HG02970 (cell line): ENCODE measurements at regions not wholly inside any gene's neighbourhood (a gene's known extent, or its start where the extent isn't known, plus 50 kb on each side); places are given as distances from the start of the nearest gene placed in this dataset.

ENCODE experiments used
- ATAC-seq: cut with Tn5 transposase; IDR thresholded peaks from one replicate; pipeline ENCODE4 v1.9.1; 2021; ENCODE audit warnings: mild to moderate bottlenecking, moderate library complexity, moderate number of reproducible peaks; ENCODE audit not compliant: unreplicated experiment, low FRiP score

DNA sequence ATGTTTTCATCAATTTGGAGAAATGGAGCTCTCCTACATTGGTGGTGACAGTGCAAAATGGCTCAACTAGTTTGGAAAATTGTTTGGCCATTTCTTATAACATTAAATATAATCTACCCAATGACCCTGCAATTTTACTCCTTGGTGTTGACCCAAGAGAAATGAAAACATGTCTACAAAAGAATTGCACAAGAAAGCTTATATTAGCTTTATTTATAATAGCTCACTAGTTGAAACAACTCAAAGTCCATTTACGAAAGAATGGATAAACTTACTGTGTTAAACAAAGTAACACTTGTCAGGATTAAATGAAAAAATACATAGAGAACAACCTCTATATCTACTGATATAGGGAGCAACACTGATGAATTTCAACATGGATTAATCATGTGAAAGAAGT lies 539.9 kb downstream of the DNAJB9 start:
- ATAC-seq = no peak

DNA sequence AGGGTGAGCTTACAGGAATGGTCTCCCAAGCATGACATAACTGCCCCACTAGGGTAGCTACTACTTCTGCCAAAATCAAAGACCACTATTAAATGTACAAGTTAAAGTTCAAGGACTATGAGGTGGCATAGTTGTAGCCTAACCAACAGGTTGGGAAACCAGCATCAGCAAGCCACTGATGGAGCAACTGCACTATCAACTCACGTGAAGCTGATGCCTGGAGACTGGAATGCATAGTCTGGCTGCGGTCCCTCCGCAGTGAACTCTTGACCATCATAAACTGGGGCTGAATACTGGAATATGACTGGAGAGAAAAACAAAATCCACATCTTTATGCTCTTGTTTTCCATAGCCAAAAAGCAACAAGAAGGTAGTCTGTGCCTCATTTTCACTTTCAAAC lies 541.4 kb downstream of the DNAJB9 start:
- ATAC-seq = no peak

DNA sequence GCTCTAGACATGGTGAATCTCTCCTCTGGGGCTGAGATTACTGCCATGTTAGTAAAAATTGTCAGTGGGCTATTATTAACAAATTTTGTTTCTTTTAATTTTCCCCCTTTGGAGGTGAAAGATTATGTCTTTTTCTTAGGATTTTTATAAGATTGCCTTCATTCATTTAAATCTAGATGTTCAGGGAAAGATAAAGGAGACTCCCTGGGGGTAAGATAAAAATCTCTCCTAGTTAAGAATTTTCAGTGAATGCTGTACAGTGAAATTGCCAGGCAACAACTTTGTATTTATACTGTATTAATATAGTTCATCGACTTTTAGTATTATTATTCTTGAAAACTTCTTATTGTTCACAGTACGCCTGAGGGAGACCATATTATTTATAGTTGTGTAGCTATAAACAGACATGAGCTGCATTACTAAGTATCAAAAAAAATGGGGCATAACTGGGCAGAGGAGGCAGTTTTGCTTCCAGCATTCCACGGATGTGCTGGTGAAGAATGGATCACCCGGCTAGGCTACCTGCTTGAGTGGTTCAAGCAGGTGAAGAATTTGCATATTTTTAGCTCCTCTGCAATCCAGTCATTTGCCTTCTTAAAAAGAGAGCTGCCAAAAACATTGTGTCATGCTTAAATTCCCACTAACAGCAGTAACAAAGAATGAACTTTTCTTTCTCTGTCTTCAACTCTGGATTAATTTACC lies 552.1 kb downstream of the DNAJB9 start:
- ATAC-seq = no peak

DNA sequence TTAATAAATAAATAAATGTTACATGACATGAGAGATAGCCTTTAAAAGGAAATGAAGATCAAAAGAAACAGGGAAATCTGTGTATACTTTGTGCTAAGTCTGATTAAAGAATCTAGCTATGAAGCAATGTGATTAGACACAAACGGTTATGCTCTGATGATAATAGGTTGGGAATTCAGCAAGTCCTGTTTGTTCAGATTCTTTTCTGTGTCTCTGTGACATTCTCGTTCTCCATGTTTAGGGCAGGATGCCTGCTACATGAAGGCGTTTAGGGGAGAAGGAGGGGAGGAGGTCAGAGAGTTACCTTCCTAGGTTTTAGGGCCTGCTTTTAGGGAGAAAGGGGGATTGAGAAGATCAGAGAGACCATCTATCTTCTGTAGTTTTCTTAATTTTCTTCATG lies 555.3 kb downstream of the DNAJB9 start:
- ATAC-seq = no peak

DNA sequence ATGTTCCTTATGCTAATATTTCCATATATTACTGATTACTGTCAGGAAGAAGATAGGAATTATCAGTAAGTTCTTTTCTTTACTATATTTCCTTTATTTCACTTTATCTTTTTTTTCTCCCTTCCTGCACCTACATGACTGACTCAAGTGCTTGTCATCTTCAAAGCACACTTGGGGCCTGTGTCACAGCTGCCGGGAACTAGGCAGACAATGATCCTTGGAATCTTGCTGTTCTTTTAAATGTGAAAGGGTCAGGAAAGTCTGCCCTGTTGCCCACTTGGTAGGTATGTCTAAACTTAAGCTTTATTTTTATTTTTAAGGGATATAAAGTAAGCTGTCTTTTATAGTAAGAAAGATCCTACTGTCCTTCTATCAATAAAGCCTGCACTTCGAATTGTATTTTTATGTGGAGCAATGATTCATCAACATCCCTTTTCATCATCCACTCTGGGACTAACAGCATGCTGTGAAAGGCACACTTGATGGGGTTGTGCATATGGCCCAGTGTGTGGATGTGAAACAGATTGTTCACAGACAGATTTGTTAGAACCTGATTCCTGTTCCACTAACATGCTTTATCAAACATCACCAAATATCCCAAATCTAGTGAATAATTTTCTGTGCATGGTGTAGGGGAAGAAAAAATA lies 556.9 kb downstream of the DNAJB9 start:
- no peak for ATAC-seq

DNA sequence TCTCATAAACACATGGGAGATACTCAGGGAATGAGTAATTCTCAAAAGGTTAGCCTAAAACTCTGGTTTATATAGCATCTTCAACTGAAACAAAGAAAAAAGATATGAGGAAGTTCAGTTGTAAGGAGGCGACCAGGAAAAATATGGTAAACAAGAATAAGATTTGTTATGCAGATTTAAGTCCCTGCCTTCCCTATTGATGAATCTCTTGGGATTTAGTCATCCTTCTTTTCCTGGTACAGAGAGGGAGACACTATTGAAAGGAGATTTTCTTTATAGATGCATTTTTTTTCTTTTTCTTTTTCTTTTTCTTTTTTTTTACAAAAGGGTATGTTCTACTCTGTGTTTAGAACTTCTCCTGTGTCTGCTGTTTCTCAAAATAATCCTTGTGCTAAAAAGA lies 557.5 kb downstream of the DNAJB9 start:
- ATAC-seq = no peak

DNA sequence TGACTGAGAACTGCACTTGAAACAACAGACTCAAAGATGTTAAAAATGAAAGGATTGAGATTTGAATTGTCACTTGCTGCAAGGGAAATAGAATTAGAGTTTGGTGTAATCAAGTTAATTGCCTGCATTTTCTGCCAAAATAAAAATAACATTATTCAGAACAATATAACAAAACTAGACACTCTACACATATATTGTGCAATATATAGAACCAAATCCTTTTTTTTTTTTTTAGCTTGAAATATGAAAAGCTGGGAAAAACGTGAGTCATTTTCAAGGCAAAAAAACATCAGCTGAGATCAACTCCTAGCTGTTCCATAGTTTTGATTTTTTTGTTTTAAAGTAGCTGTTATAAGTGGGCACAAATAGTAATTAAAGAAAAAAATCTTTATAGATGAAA lies 561.5 kb downstream of the DNAJB9 start:
- ATAC-seq = no peak

DNA sequence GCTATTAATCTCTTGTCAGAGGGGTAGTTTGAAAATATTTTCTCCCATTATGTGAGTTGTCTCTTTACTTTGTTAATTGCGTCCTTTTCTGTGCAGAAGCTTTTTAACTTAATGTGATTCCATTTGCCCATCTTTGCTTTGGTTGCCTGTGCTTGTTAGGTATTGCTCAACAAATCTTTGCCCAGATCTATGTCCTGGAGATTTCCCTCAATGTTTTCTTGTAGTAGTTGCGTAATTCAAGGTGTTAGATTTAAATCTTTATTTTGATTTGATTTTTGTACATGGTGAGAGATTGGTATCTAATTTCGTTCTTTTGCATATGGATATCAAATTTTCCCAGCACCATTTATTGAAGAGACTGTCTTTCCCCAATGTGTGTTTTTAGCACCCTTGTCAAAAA lies 567.2 kb downstream of the DNAJB9 start:
- ATAC-seq = no peak

DNA sequence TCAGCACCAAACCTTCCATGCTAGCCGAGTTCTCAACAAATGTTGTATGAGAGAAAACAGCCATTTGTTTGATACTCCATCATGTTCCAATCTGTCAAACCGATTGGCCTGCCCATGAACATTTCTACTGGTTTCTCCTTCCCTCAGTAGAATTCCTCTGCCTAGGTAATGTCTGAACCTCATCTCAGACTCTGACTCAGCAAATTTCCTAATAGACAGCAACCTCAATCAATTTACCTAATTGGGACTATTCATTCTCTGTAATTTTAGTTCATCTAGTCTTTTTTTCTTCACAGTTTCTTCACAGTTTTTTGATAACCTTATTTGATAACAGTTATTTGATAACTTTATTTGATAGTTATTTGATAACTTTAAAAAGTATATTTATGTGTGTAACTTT lies 585.1 kb downstream of the DNAJB9 start:
- no peak for ATAC-seq

DNA sequence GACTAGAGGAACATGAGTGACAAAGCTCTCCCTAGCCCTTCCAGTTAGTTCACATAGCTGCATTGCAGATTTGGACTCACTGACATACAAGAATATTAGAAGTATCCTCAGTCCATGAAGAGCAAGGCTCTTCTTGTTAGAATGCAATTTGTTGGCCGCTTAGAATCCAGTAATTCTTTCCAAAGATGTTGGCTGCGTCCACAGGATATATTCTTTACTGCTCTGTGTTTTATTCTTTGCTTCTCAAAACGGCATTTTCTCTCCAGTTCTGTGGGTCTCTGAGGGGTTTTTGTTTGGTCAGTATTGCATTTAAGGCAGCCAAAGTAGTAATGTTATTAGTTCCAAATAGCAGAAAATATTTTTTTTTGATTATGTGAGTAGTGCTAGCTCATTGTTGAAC lies 588.6 kb downstream of the DNAJB9 start:
- no peak for ATAC-seq

DNA sequence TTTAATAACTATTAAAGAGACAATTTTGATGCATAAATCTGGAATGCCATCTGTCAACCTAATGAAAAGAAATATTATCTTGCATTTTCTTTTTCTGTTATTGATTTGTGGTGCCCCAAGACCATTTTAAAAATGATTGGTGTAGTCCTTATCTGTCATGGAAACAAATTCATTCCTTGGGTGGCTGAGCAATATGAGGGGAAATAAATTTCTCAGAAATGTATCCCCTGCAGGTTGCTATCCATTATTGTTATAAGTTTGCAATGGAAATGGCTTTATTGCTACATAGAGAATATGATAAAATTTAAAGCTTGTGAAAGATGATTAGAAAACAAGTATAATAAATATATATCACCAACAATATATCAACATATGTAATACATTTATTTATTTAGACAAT lies 607.0 kb downstream of the DNAJB9 start:
- no peak for ATAC-seq

DNA sequence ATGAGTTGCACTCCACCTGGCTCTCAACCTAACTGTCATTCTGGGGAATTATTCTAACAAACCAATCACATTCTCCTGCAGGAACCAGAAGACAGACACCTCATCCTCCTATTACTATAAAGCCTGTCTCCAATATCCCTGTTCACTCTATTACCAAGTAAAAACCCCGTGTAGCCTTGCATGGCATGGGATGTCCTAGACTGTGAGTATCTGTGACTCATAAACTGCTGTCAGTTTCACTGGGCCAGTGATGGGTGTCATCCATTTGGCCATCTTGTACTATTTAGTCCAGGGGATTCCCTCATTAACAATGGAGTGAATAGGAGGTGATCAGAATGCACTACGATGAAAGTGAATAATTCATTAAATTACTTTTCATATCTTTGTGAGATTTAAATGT lies 608.7 kb downstream of the DNAJB9 start:
- ATAC-seq = no peak

DNA sequence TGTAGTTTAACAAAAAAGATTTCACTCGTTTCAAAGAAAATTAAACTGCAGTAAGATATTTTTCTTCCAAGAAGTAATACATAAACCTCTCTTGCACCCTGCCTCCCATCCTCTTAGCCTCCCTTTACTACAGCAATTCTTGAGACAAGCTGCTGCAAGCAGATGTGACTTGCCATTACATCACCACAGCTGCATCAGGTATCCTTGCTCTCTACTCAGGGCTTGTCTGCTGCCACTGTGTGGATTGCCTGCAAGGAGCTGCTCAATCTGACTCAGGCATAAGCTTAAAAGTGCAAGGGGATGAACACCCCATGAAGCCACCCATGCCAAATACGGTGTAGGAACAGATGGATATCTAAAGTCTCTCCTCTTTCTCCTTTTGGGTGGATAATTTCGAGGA lies 609.9 kb downstream of the DNAJB9 start:
- no peak for ATAC-seq

DNA sequence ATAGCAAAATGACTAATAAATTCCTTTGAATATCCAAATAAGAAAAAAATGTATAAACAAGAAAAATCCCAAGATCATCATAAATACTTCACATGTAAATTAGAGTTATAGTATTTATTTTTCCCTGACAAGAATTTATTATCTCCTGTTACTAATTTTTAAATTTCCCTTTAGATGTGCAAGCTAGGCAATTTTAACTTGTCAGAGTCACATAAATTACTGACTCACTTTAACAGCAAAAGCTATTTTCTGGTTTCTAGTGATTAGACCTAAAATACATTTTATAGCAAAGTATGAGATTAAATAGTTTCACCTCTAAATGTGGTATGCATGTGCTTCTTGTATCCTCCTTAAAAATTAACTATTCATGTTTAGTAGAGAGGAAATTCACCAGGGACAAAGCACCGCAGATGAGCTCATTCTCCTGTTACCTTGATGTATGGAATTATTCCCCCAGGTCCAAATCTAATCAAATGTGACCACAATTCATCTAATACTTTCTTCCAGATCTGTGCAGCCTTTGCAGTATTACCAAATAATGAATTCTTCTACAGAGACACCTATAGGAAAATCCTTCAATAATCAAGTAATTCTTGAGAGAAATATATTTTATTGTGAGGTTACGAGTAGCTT lies 621.2 kb downstream of the DNAJB9 start:
- no peak for ATAC-seq

DNA sequence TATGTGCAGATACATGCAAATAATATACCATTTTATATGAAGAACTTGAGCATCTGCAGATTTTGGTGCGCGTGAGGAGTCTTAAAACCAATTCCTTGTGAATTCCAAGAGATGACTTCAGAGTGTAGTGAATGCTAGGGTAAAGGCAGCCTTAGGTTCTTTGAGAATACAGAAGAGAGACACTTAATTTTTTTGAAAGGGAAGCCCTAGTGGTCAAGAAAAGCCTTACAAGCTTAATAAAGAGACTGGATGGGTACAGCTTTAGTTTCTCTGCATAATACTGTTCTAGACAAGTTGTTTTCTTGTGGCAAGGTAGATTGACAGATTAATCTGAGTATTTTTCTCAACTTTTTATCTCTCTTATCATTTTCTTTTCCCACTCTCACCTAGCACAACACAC lies 636.5 kb downstream of the DNAJB9 start:
- no peak for ATAC-seq

DNA sequence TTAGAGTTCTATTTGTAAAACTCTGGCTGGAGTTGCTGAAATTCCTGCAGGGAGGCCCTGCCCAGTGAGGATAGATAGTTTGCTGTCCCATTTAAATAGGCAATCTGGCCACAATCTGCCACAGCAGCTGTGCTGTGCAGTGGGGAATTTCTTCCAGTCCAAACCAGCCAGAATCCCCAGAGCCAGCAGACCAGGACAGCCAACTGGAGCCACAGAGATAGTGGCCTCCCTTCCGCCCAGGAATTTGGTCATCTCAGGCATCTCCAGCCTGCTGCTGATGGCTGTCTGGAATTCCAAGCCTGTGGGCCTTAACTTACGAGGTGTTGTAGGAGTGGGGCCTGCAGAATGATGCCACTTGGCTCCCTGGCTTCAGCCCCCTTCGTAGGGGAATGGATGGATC lies 643.4 kb downstream of the DNAJB9 start:
- no peak for ATAC-seq

DNA sequence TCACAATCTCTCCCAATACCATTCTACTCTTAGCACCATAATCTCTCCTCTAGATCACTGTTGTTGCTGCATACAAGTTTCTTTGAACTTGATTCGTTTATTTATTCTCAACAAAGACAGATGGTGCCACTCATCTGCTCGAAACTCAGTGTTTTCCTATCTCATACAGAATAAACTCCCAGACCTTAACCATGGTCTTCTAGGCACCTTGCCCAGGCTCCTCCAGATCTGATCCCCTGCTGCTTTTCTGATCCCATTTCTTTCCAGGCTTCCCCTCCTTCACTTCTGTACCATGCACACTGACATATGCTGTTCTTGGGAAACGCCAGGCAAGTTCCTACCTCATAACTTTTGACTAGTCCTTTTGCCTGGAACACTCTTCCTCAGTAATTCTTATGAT lies 645.7 kb downstream of the DNAJB9 start:
- no peak for ATAC-seq

DNA sequence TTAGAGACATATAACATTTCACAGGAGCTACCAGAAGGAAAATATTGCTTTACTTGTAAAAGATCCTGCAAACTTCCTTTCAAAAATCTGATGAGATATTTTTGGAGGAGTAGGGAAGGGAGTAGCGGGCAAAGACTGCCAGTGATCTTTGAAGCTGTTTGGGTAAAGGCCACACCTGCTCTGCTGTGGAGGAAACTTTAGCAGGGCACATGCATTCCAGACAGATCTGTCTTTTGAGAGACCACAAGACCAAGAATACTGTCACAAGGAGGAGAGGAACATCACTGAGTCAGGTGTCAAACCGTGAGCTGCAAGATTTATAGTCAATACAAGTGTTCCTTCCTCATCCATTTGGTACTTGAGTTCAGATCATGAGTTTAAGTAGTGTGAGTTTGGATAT lies 654.4 kb downstream of the DNAJB9 start:
- no peak for ATAC-seq

DNA sequence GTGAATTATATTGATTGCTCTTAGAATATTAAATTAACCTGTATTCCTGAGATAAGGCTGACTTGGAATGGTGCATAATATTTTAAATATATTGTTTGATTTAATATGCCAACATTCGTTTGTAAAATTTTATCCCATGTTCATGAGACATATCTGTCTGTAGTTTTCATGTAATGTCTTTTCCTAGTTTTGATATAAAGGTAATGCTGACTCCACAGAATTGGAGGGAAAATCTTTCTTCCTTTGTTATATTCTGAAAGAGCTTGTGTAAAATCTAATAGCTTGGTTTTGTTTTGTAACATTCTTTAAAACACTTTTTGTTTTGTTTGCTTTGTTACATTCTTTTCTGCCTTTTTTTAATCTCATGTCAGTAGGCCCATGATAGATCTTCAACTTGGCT lies 657.0 kb downstream of the DNAJB9 start:
- ATAC-seq = no peak

DNA sequence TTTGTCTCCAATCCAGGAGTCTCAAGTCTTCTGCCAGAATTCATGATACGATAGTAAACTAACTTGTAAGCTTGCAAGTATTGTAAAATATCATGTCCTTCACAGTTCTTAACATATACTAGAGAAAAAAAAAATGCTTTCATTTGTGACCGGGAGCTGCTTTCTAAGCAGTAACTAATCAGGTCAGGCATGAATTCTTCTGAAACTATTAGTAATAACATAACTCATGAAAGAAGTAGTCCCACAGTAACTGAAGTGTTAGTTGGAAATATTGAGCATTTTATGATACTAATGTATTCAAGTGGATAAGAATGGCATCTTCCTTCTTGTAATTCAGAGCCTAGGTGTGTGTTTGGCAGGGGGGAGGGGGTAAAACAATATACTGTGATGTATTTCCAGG lies 665.6 kb downstream of the DNAJB9 start:
- no peak for ATAC-seq

DNA sequence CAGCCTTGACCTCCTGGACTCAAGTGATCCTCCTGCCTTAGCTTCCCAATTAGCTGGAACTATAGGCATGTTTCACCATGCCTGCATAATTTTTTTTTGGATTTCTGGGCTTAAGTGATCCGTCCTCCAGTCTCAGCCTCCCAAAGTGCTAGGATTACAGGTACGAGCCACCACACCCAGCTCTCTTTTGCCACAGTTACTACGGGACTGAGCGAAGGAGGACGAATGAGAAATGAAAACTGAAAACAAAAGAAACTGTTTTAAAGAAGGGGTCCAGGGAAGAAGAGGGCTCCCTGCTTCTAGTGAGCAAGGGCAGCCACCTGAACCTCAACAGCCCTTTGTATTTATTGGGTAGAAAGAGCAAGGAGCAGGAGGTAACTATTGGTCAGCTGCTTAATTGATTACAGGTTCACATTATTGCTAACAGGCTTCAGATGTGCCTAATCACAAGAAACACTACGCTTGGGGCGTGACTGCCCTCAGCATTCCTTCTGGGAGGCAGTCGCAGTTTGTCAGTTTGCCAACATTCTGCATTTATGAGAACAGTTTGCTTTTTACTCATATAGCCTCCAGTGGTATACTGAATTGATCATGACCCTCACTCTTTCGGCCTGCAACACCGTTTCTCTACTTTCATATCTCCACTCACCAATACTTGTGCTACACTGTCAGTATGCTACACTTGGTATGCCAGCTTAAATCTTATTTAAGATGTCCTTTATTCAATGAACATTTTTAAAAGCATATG lies 676.8 kb downstream of the DNAJB9 start:
- ATAC-seq = no peak
